B cell (primary cell): ENCODE measurements at regions not wholly inside any gene's neighbourhood (a gene's known extent, or its start where the extent isn't known, plus 50 kb on each side); places are given as distances from the start of the nearest gene placed in this dataset.

ENCODE experiments used
- CTCF ChIP-seq: fragments of 200-600 bp; IDR thresholded peaks from one replicate; pipeline ENCODE4 v1.8.0; 2022; ENCODE audit warnings: antibody characterized with exemption, mild to moderate bottlenecking
- EZH2 ChIP-seq: IDR thresholded peaks from 2 replicates; pipeline ENCODE4 v1.6.1; 2012; ENCODE audit warnings: borderline replicate concordance, low read depth, mild to moderate bottlenecking, moderate library complexity, low read length; ENCODE audit not compliant: insufficient read depth, poor library complexity, severe bottlenecking

- TF ChIP-seq CTCF = no peak
- no peak for TF ChIP-seq EZH2
Observed at GRCh38 chr18:77766421-77766820, 516.8 kb downstream of the GALR1 start.
